ENCODE measurements at regions not wholly inside any gene's neighbourhood (a gene's known extent, or its start where the extent isn't known, plus 50 kb on each side); places are given as distances from the start of the nearest gene placed in this dataset.
"Not testable (repeated sequence)": the region's sequence is repeated elsewhere in the genome, so short reads cannot be mapped to it uniquely, and the experiment has no call there.

GRCh38 chr1:188655966-188656365 lies 1821.7 kb downstream of the BRINP3 start:
- DNase-seq: not testable (repeated sequence)

GRCh38 chr1:188660572-188660971 lies 1817.1 kb downstream of the BRINP3 start:
- no peak for DNase-seq

- no peak for DNase-seq
Observed at GRCh38 chr1:188665477-188665876, 1812.2 kb downstream of the BRINP3 start.

- DNase-seq: no peak
Observed at GRCh38 chr1:188668083-188668482, 1809.6 kb downstream of the BRINP3 start.

- no peak for DNase-seq
Observed at GRCh38 chr1:188669728-188670382, 1807.8 kb downstream of the BRINP3 start.

GRCh38 chr1:188670837-188671236 lies 1806.8 kb downstream of the BRINP3 start:
- DNase-seq: no peak

- no peak for DNase-seq
Observed at GRCh38 chr1:188672153-188672552, 1805.5 kb downstream of the BRINP3 start.

GRCh38 chr1:188689542-188689941 lies 1788.1 kb downstream of the BRINP3 start:
- no peak for DNase-seq

- DNase-seq: no peak
Observed at GRCh38 chr1:188700116-188700515, 1777.5 kb downstream of the BRINP3 start.

GRCh38 chr1:188706742-188707141 lies 1770.9 kb downstream of the BRINP3 start:
- DNase-seq: no peak

GRCh38 chr1:188708795-188709535 lies 1768.7 kb downstream of the BRINP3 start:
- DNase-seq: no peak

- no peak for DNase-seq
Observed at GRCh38 chr1:188715566-188715965, 1762.1 kb downstream of the BRINP3 start.

GRCh38 chr1:188719735-188720134 lies 1757.9 kb downstream of the BRINP3 start:
- no peak for DNase-seq

- no peak for DNase-seq
Observed at GRCh38 chr1:188723332-188724020, 1754.2 kb downstream of the BRINP3 start.

- no peak for DNase-seq
Observed at GRCh38 chr1:188729039-188729438, 1748.6 kb downstream of the BRINP3 start.

GRCh38 chr1:188735567-188735966 lies 1742.1 kb downstream of the BRINP3 start:
- no peak for DNase-seq

GRCh38 chr1:188749275-188749674 lies 1728.4 kb downstream of the BRINP3 start:
- DNase-seq: not testable (repeated sequence)

- not testable (repeated sequence) for DNase-seq
Observed at GRCh38 chr1:188752027-188752426, 1725.6 kb downstream of the BRINP3 start.

- not testable (repeated sequence) for DNase-seq
Observed at GRCh38 chr1:188757747-188758146, 1719.9 kb downstream of the BRINP3 start.

GRCh38 chr1:188761226-188761625 lies 1716.4 kb downstream of the BRINP3 start:
- DNase-seq: no peak

GRCh38 chr1:188762166-188762743 lies 1715.4 kb downstream of the BRINP3 start:
- no peak for DNase-seq

- no peak for DNase-seq
Observed at GRCh38 chr1:188763541-188763940, 1714.1 kb downstream of the BRINP3 start.

GRCh38 chr1:188769181-188769580 lies 1708.5 kb downstream of the BRINP3 start:
- DNase-seq: no peak

Measured in C1 segment of cervical spinal cord (tissue), 14 donors.